GM08714 (cell line): ENCODE measurements at regions not wholly inside any gene's neighbourhood (a gene's known extent, or its start where the extent isn't known, plus 50 kb on each side); places are given as distances from the start of the nearest gene placed in this dataset.

Experiments
- H3K4me3 ChIP-seq: fragments of 200-500 bp; sonication (Bioruptor generic); 2 replicates; pipeline ENCODE4 v1.5.1; 2014; ENCODE audit warnings: mild to moderate bottlenecking, low read length, inconsistent platforms
- ZNF274 ChIP-seq: IDR thresholded peaks from 2 replicates; pipeline ENCODE4 v1.6.1; 2012; ENCODE audit warnings: mild to moderate bottlenecking, low read depth, low read length

DNA sequence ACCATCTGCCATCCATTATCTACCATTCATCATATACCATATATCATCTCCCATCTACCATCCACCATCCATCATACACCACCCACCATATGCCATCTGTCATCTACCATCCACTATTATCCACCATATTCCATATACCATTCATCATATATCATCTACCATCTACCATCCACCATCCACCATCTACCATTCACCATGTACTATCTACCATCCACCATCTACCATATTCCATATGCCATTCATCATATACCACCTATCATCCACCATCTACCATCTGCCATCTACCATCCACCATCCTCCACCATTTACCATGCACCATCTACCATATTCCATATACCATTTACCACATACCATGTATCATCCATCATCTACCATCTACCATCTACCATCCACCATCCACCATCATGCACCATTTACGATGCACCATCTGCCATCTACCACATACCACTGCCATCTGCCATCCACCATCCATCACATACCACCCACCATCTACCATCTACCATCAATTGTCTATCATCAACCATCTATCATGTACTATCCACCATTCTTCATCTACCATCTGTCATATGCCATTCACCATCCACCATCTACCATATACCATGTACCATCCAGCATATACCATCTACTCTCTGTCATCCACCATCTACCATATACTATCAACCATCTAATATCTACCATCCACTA is 50.6 kb upstream of the RAB4A start:
- no peak overlapping the region for H3K4me3 ChIP-seq
- TF ChIP-seq ZNF274: no peak

GRCh38 chr1:229221106-229222019 is 49.5 kb upstream of the RAB4A start:
- no peak for TF ChIP-seq ZNF274
- H3K4me3 ChIP-seq: no peak overlapping the region
